ENCODE measurements at regions not wholly inside any gene's neighbourhood (a gene's known extent, or its start where the extent isn't known, plus 50 kb on each side); places are given as distances from the start of the nearest gene placed in this dataset.

- H3K14ac ChIP-seq (ENCODE audit: insufficient read depth, low read length), result no peak overlapping the region
- no peaks in the 10 kb centered on the region for H3K79me2 ChIP-seq (ENCODE audit: insufficient read depth, low read length)
- no peaks in the 10 kb centered on the region for H3K79me1 ChIP-seq (ENCODE audit: insufficient read depth, low read depth, low read length, poor library complexity, severe bottlenecking)
- H3K23ac ChIP-seq (ENCODE audit: insufficient read length, low read depth, low read length), result no peak overlapping the region
- H2AK5ac ChIP-seq (ENCODE audit: insufficient read length, low read length), result no peak overlapping the region
- no peak for TF ChIP-seq CTCF (conservative IDR thresholded peaks at IDR 0.05)
- H2BK12ac ChIP-seq (ENCODE audit: insufficient read length, low read depth, low read length), result no peak overlapping the region
- no peak overlapping the region for H3T11ph ChIP-seq (ENCODE audit: low read length)
- H3K27ac ChIP-seq (ENCODE audit: insufficient read length, low read depth, low read length), result no peak overlapping the region
- no peaks in the 10 kb centered on the region; a peak in 1 of 4 replicates for H3K4me1 Mint-ChIP-seq
- H3K9ac ChIP-seq (ENCODE audit: extremely low read depth, insufficient read length, low read length), result no peak overlapping the region
- no peak overlapping the region for H2BK5ac ChIP-seq (ENCODE audit: insufficient read length, low read length)
- no peaks in the 10 kb centered on the region; a peak in 1 of 5 replicates for H3K9me3 Mint-ChIP-seq
- no peaks in the 10 kb centered on the region for H4K20me1 ChIP-seq (ENCODE audit: control insufficient read depth, insufficient read depth, insufficient read length)
- H3K27me3 ChIP-seq (ENCODE audit: insufficient read depth, low read length), result no peaks in the 10 kb centered on the region
- no peak overlapping the region for H4K5ac ChIP-seq (ENCODE audit: insufficient read length, low read depth, low read length)
- H3K4me1 ChIP-seq (ENCODE audit: insufficient read depth, low read length), result no peaks in the 10 kb centered on the region
- H4K8ac ChIP-seq (replicated peaks; ENCODE audit: insufficient read length, low read depth, low read length), result no peak overlapping the region
- no peaks in the 10 kb centered on the region for H3K9me3 ChIP-seq (ENCODE audit: control insufficient read depth, low read depth, low read length)
- H4K91ac ChIP-seq (ENCODE audit: insufficient read length, low read depth, low read length), result no peak overlapping the region
- no peak overlapping the region for H2BK20ac ChIP-seq (ENCODE audit: low read depth, low read length, poor library complexity, severe bottlenecking)
- H3K56ac ChIP-seq (ENCODE audit: insufficient read length, low read depth, low read length), result no peak overlapping the region
- no peak overlapping the region for H2BK120ac ChIP-seq (ENCODE audit: low read depth, low read length, poor library complexity, severe bottlenecking)
- no peak overlapping the region for H3K4me3 Mint-ChIP-seq
- H3K36me3 Mint-ChIP-seq (ENCODE audit: insufficient read depth in 1 of 3, low read depth in 3 of 3), result no peaks in the 10 kb centered on the region; a peak in 1 of 7 replicates
- no peak overlapping the region for H2BK15ac ChIP-seq (ENCODE audit: low read depth, low read length)
- no peaks in the 10 kb centered on the region for H3K27me3 Mint-ChIP-seq (ENCODE audit: low read depth)
- no peak overlapping the region for H3K27ac Mint-ChIP-seq
- H3K18ac ChIP-seq (ENCODE audit: insufficient read length, low read depth, low read length), result no peak overlapping the region
- H3K4me2 ChIP-seq (ENCODE audit: insufficient read depth, insufficient read length, low read length), result no peak overlapping the region
- H3K4ac ChIP-seq (ENCODE audit: low read depth, low read length), result no peak overlapping the region
- H3K23me2 ChIP-seq (ENCODE audit: insufficient read length, low read depth, low read length, poor library complexity, severe bottlenecking), result no peaks in the 10 kb centered on the region
- H2AFZ ChIP-seq (ENCODE audit: low read length), result no peak overlapping the region
- WGBS (ENCODE audit: extremely low coverage, insufficient read length, low lambda C conversion rate), result no CpG with 5 or more reads among the region's 8 CpGs
- no peak for DNase-seq
Observed at GRCh38 chr14:30299915-30300314, 259.0 kb upstream of the G2E3 start.

Measured in H9 (cell line).